Liver (tissue), 8 donors: ENCODE measurements at regions not wholly inside any gene's neighbourhood (a gene's known extent, or its start where the extent isn't known, plus 50 kb on each side); places are given as distances from the start of the nearest gene placed in this dataset.

Source experiments
- DNase-seq: peaks from one replicate; pipeline ENCODE4 v3.0.0-alpha.2; 2017; ENCODE audit warnings: low spot score
- H3K27ac ChIP-seq, 2 donors: one replicate each; pipeline ENCODE4 v1.7.0; 2013; ENCODE audit warnings: inconsistent platforms in 2 of 2, low read length in 2 of 2, control low read depth in 1 of 2, low read depth in 1 of 2, mild to moderate bottlenecking in 1 of 2
- H3K27me3 ChIP-seq, 4 donors: one replicate each; pipeline versions ENCODE4 v1.6.1 to v1.7.0; 2013; ENCODE audit warnings: low read length in 3 of 4, inconsistent platforms in 1 of 4, mild to moderate bottlenecking in 1 of 4, moderate library complexity in 1 of 4; ENCODE audit not compliant: control insufficient read depth in 4 of 4, insufficient read depth in 4 of 4
- H3K36me3 ChIP-seq, 4 donors: one replicate each; pipeline versions ENCODE4 v1.6.1 to v1.7.0; 2013; ENCODE audit warnings: low read length in 3 of 4, mild to moderate bottlenecking in 3 of 4, low read depth in 1 of 4, moderate library complexity in 1 of 4; ENCODE audit not compliant: control insufficient read depth in 4 of 4, insufficient read depth in 3 of 4
- H3K4me1 ChIP-seq, 4 donors: one replicate each; pipeline versions ENCODE4 v1.6.1 to v1.7.0; 2013; ENCODE audit warnings: low read length in 3 of 4, mild to moderate bottlenecking in 3 of 4, moderate library complexity in 1 of 4; ENCODE audit not compliant: control insufficient read depth in 4 of 4, insufficient read depth in 4 of 4
- H3K4me3 ChIP-seq, 3 donors: one replicate each; pipeline versions ENCODE4 v1.6.1 to v1.7.0; 2013; ENCODE audit warnings: low read length in 3 of 3, control low read depth in 1 of 3, low read depth in 1 of 3, mild to moderate bottlenecking in 1 of 3
- H3K9ac ChIP-seq, 2 donors: one replicate each; pipeline ENCODE4 v1.7.0; 2013; ENCODE audit warnings: low read length in 2 of 2, mild to moderate bottlenecking in 2 of 2, moderate library complexity in 2 of 2, control low read depth in 1 of 2, low read depth in 1 of 2
- H3K9me3 ChIP-seq, 4 donors: one replicate each; pipeline versions ENCODE4 v1.6.1 to v1.7.0; 2013; ENCODE audit warnings: low read length in 3 of 4; ENCODE audit not compliant: control insufficient read depth in 4 of 4
- FOXA1 ChIP-seq: IDR thresholded peaks from 2 replicates; pipeline ENCODE4 v1.6.1; 2016; ENCODE audit warnings: antibody characterized with exemption
- FOXA2 ChIP-seq: IDR thresholded peaks from 2 replicates; pipeline ENCODE4 v1.6.1; 2016; ENCODE audit warnings: antibody characterized with exemption
- HNF4A ChIP-seq, 2 donors: conservative IDR thresholded peaks; 2 replicates each; pipeline ENCODE4 v1.6.1; 2016; ENCODE audit warnings: antibody characterized with exemption in 2 of 2, mild to moderate bottlenecking in 2 of 2
- HNF4G ChIP-seq: IDR thresholded peaks from 2 replicates; pipeline ENCODE4 v1.6.1; 2016; ENCODE audit warnings: antibody characterized with exemption
- JUND ChIP-seq, 2 donors: IDR thresholded peaks; 2 replicates each; pipeline ENCODE4 v1.6.1; 2016; ENCODE audit warnings: antibody characterized with exemption in 2 of 2
- NR2F2 ChIP-seq: IDR thresholded peaks from 2 replicates; pipeline ENCODE4 v1.6.1; 2016; ENCODE audit warnings: antibody characterized with exemption
- RAD21 ChIP-seq, 2 donors: IDR thresholded peaks; 2 replicates each; pipeline ENCODE4 v1.6.1; 2016; ENCODE audit warnings: antibody characterized with exemption in 2 of 2, mild to moderate bottlenecking in 2 of 2
- RXRA ChIP-seq, 2 donors: IDR thresholded peaks; 2 replicates each; pipeline ENCODE4 v1.6.1; 2017 to 2018; ENCODE audit warnings: antibody characterized with exemption in 2 of 2, mild to moderate bottlenecking in 1 of 2
- SP1 ChIP-seq: IDR thresholded peaks from 2 replicates; pipeline ENCODE4 v1.6.1; 2018; ENCODE audit warnings: antibody characterized with exemption, mild to moderate bottlenecking
- TAF1 ChIP-seq: conservative IDR thresholded peaks from 2 replicates; pipeline ENCODE4 v1.6.1; 2016; ENCODE audit warnings: antibody characterized with exemption, mild to moderate bottlenecking
- YY1 ChIP-seq: IDR thresholded peaks from 2 replicates; pipeline ENCODE4 v1.6.1; 2016; ENCODE audit warnings: antibody characterized with exemption, mild to moderate bottlenecking
- WGBS: extraction: QIAGEN DNeasy Blood & Tissue Kit; methylation state at CpG from one replicate; pipeline ENCODE4 v1.1.7; 2013; 5-methylcytosine and 5-hydroxymethylcytosine counted together
- TF ChIP-seq, protein P1 (sequence below): fragments of 150-350 bp; IDR thresholded peaks from 2 replicates; pipeline ENCODE4 v1.5.1; 2017; ENCODE audit warnings: improper control_type of control experiment, low read depth, low read length; ENCODE audit not compliant: missing input control
- TF ChIP-seq, protein P2 (sequence below): IDR thresholded peaks from 2 replicates; pipeline ENCODE4 v1.6.1; 2016; ENCODE audit warnings: antibody characterized with exemption, mild to moderate bottlenecking
- TF ChIP-seq, protein P3 (sequence below): IDR thresholded peaks from 2 replicates; pipeline ENCODE4 v1.6.1; 2016; ENCODE audit warnings: antibody characterized with exemption
- donor health status: healthy.
- donor health status: healthy.
- donor health status: healthy.
- donor health status: healthy.
- donor health status: healthy.

- Histone ChIP-seq H3K4me3 (no peak overlapping the region), H3K9me3 (no peaks in the 10 kb centered on the region), H3K36me3 (no peaks in the 10 kb centered on the region), H3K4me1 (no peaks in the 10 kb centered on the region), H3K27me3 (no peaks in the 10 kb centered on the region), H3K9ac (no peak overlapping the region), H3K27ac (no peak overlapping the region)
- WGBS = 97% methylated on average over 2 of the region's 2 CpGs
- no peak for DNase-seq
- TF ChIP-seq, protein P1, sequence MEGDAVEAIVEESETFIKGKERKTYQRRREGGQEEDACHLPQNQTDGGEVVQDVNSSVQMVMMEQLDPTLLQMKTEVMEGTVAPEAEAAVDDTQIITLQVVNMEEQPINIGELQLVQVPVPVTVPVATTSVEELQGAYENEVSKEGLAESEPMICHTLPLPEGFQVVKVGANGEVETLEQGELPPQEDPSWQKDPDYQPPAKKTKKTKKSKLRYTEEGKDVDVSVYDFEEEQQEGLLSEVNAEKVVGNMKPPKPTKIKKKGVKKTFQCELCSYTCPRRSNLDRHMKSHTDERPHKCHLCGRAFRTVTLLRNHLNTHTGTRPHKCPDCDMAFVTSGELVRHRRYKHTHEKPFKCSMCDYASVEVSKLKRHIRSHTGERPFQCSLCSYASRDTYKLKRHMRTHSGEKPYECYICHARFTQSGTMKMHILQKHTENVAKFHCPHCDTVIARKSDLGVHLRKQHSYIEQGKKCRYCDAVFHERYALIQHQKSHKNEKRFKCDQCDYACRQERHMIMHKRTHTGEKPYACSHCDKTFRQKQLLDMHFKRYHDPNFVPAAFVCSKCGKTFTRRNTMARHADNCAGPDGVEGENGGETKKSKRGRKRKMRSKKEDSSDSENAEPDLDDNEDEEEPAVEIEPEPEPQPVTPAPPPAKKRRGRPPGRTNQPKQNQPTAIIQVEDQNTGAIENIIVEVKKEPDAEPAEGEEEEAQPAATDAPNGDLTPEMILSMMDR = no peak
- TF ChIP-seq HNF4G (no peak), YY1 (no peak)
Observed at GRCh38 chr5:56343988-56344387, 110.9 kb upstream of the ANKRD55 start.

DNA sequence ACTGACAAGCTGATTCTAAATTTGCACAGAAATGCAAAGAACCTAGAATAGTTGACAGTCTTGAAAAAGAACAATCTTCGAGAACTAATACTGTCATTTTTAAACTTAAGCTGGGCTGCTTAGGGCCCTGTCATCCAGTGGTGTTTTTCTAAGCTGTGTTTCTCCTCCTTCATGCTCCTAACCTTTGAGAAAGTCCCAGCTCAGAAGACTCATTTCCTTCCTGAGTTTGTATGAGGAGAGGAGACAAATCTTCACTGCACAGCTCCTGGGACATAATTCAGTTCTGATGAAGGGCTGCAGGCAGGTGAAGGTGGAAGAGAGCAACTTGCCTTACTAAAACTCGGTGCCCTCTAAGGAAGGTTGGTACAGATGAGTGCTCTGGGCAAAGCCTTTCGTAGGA lies 109.5 kb upstream of the ANKRD55 start:
- WGBS = 96% methylated on average over 3 of the region's 3 CpGs

More for the DNA sequence above, 109.5 kb upstream of the ANKRD55 start:
- Histone ChIP-seq H3K9me3 (no peaks in the 10 kb centered on the region), H3K9ac (no peak overlapping the region), H3K36me3 (no peaks in the 10 kb centered on the region), H3K4me3 (no peak overlapping the region), H3K4me1 (no peaks in the 10 kb centered on the region), H3K27ac (no peak overlapping the region), H3K27me3 (no peaks in the 10 kb centered on the region)
- TF ChIP-seq, protein P2, sequence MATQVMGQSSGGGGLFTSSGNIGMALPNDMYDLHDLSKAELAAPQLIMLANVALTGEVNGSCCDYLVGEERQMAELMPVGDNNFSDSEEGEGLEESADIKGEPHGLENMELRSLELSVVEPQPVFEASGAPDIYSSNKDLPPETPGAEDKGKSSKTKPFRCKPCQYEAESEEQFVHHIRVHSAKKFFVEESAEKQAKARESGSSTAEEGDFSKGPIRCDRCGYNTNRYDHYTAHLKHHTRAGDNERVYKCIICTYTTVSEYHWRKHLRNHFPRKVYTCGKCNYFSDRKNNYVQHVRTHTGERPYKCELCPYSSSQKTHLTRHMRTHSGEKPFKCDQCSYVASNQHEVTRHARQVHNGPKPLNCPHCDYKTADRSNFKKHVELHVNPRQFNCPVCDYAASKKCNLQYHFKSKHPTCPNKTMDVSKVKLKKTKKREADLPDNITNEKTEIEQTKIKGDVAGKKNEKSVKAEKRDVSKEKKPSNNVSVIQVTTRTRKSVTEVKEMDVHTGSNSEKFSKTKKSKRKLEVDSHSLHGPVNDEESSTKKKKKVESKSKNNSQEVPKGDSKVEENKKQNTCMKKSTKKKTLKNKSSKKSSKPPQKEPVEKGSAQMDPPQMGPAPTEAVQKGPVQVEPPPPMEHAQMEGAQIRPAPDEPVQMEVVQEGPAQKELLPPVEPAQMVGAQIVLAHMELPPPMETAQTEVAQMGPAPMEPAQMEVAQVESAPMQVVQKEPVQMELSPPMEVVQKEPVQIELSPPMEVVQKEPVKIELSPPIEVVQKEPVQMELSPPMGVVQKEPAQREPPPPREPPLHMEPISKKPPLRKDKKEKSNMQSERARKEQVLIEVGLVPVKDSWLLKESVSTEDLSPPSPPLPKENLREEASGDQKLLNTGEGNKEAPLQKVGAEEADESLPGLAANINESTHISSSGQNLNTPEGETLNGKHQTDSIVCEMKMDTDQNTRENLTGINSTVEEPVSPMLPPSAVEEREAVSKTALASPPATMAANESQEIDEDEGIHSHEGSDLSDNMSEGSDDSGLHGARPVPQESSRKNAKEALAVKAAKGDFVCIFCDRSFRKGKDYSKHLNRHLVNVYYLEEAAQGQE = no peak
- TF ChIP-seq, protein P1 = no peak
- TF ChIP-seq HNF4A (conservative IDR thresholded peaks at IDR 0.05) (no peak), FOXA2 (no peak), RXRA (IDR thresholded peaks at IDR 0.05) (no peak), RAD21 (IDR thresholded peaks at IDR 0.05) (no peak), SP1 (no peak), YY1 (no peak), JUND (IDR thresholded peaks at IDR 0.05) (no peak), TAF1 (no peak), FOXA1 (no peak), NR2F2 (no peak)
- TF ChIP-seq, protein P3, sequence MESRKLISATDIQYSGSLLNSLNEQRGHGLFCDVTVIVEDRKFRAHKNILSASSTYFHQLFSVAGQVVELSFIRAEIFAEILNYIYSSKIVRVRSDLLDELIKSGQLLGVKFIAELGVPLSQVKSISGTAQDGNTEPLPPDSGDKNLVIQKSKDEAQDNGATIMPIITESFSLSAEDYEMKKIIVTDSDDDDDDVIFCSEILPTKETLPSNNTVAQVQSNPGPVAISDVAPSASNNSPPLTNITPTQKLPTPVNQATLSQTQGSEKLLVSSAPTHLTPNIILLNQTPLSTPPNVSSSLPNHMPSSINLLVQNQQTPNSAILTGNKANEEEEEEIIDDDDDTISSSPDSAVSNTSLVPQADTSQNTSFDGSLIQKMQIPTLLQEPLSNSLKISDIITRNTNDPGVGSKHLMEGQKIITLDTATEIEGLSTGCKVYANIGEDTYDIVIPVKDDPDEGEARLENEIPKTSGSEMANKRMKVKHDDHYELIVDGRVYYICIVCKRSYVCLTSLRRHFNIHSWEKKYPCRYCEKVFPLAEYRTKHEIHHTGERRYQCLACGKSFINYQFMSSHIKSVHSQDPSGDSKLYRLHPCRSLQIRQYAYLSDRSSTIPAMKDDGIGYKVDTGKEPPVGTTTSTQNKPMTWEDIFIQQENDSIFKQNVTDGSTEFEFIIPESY = no peak
- no peak for DNase-seq
